ENCODE measurements at regions not wholly inside any gene's neighbourhood (a gene's known extent, or its start where the extent isn't known, plus 50 kb on each side); places are given as distances from the start of the nearest gene placed in this dataset.

- Mint-ChIP-seq H3K4me1 (ENCODE audit: low read depth, unreplicated experiment) (peaks cover 55% of the 10 kb centered on the region), H3K27me3 (ENCODE audit: unreplicated experiment) (no peaks in the 10 kb centered on the region), H3K9me3 (ENCODE audit: low read depth, unreplicated experiment) (no peaks in the 10 kb centered on the region), H3K36me3 (ENCODE audit: insufficient read depth, unreplicated experiment) (no peaks in the 10 kb centered on the region), H3K4me3 (ENCODE audit: low read depth, unreplicated experiment) (no peak overlapping the region), H3K27ac (ENCODE audit: unreplicated experiment) (peak overlapping the region; percentile 83)
- no peak for DNase-seq
- TF ChIP-seq CTCF (IDR thresholded peaks at IDR 0.05; ENCODE audit: unreplicated experiment) = no peak
- CTCF ChIA-PET = no interaction called here
- BruUV-seq (replicated peaks) = no TSS peak
- intact Hi-C loops (cut with micrococcal nuclease; ENCODE audit: unreplicated experiment) = no loop called here
Measured at GRCh38 chr1:87979079-87979478, 650.4 kb downstream of the LMO4 start.

GRCh38 chr1:87980494-87980893, 651.8 kb downstream of the LMO4 start:
- peak; percentile 60 for DNase-seq
- no TSS peak for BruUV-seq (replicated peaks)
- Mint-ChIP-seq H3K27me3 (ENCODE audit: unreplicated experiment) (no peaks in the 10 kb centered on the region), H3K4me1 (ENCODE audit: low read depth, unreplicated experiment) (peaks cover 66% of the 10 kb centered on the region), H3K9me3 (ENCODE audit: low read depth, unreplicated experiment) (no peaks in the 10 kb centered on the region), H3K4me3 (ENCODE audit: low read depth, unreplicated experiment) (peak overlapping the region; percentile 38), H3K27ac (ENCODE audit: unreplicated experiment) (peak overlapping the region; percentile 83), H3K36me3 (ENCODE audit: insufficient read depth, unreplicated experiment) (no peaks in the 10 kb centered on the region)
- no peak for TF ChIP-seq CTCF (IDR thresholded peaks at IDR 0.05; ENCODE audit: unreplicated experiment)
- intact Hi-C loops (cut with micrococcal nuclease; ENCODE audit: unreplicated experiment) = no loop called here
- CTCF ChIA-PET = interaction anchor here (0.6 kb wide), 1 partner anchor 883 kb away, joined by 3 read pairs; no protein-coding TSS in a partner anchor

GRCh38 chr1:87981386-87981785, 652.7 kb downstream of the LMO4 start:
- Mint-ChIP-seq H3K4me1 (ENCODE audit: low read depth, unreplicated experiment) (peaks cover 75% of the 10 kb centered on the region), H3K4me3 (ENCODE audit: low read depth, unreplicated experiment) (no peak overlapping the region), H3K36me3 (ENCODE audit: insufficient read depth, unreplicated experiment) (no peaks in the 10 kb centered on the region), H3K27me3 (ENCODE audit: unreplicated experiment) (no peaks in the 10 kb centered on the region), H3K27ac (ENCODE audit: unreplicated experiment) (peak overlapping the region; percentile 83), H3K9me3 (ENCODE audit: low read depth, unreplicated experiment) (no peaks in the 10 kb centered on the region)
- no peak for TF ChIP-seq CTCF (IDR thresholded peaks at IDR 0.05; ENCODE audit: unreplicated experiment)
- no TSS peak for BruUV-seq (replicated peaks)
- DNase-seq = no peak
- CTCF ChIA-PET = no interaction called here
- intact Hi-C loops (cut with micrococcal nuclease; ENCODE audit: unreplicated experiment) = no loop called here

GRCh38 chr1:87981810-87982209, 653.1 kb downstream of the LMO4 start:
- H3K9me3 Mint-ChIP-seq (ENCODE audit: low read depth, unreplicated experiment) = no peaks in the 10 kb centered on the region
- intact Hi-C loops (cut with micrococcal nuclease; ENCODE audit: unreplicated experiment) = no loop called here
- CTCF ChIA-PET = no interaction called here
- no peak for TF ChIP-seq CTCF (IDR thresholded peaks at IDR 0.05; ENCODE audit: unreplicated experiment)
- H3K27ac Mint-ChIP-seq (ENCODE audit: unreplicated experiment) = peak overlapping the region; percentile 83
- no peaks in the 10 kb centered on the region for H3K36me3 Mint-ChIP-seq (ENCODE audit: insufficient read depth, unreplicated experiment)
- no TSS peak for BruUV-seq (replicated peaks)
- no peak overlapping the region for H3K4me3 Mint-ChIP-seq (ENCODE audit: low read depth, unreplicated experiment)
- no peak for DNase-seq
- H3K27me3 Mint-ChIP-seq (ENCODE audit: unreplicated experiment) = no peaks in the 10 kb centered on the region
- peaks cover 79% of the 10 kb centered on the region for H3K4me1 Mint-ChIP-seq (ENCODE audit: low read depth, unreplicated experiment)
